ENCODE measurements at regions not wholly inside any gene's neighbourhood (a gene's known extent, or its start where the extent isn't known, plus 50 kb on each side); places are given as distances from the start of the nearest gene placed in this dataset.
A peak's percentile ranks its signal among the peaks of the same experiment; 100 is the strongest.
"Not testable (repeated sequence)": the region's sequence is repeated elsewhere in the genome, so short reads cannot be mapped to it uniquely, and the experiment has no call there.

- no peak overlapping the region for H3K4me3 ChIP-seq (replicated peaks in 1 of 2; ENCODE audit: low read depth in 2 of 2, low read length in 2 of 2)
- TF ChIP-seq CTCF (IDR thresholded peaks at IDR 0.05; ENCODE audit: low read depth, low read length), result no peak
- DNase-seq (ENCODE audit: low read depth in 2 of 2), result no peak
Measured at GRCh38 chr4:112952313-112952700, 97.1 kb upstream of the ANK2 start.

- no peak for TF ChIP-seq CTCF (IDR thresholded peaks at IDR 0.05; ENCODE audit: low read depth, low read length)
Measured at GRCh38 chr4:112953262-112953661, 96.2 kb upstream of the ANK2 start.

GRCh38 chr4:112954286-112954685 lies 95.2 kb upstream of the ANK2 start:
- no peak for TF ChIP-seq CTCF (IDR thresholded peaks at IDR 0.05; ENCODE audit: low read depth, low read length)
- no peak overlapping the region for H3K4me3 ChIP-seq (replicated peaks in 1 of 2; ENCODE audit: low read depth in 2 of 2, low read length in 2 of 2)
- no peak for DNase-seq (ENCODE audit: low read depth in 2 of 2)

More at GRCh38 chr4:112953262-112953661, 96.2 kb upstream of the ANK2 start:
- no peak overlapping the region for H3K4me3 ChIP-seq (replicated peaks in 1 of 2; ENCODE audit: low read depth in 2 of 2, low read length in 2 of 2)
- no peak for DNase-seq (ENCODE audit: low read depth in 2 of 2)

- TF ChIP-seq CTCF (IDR thresholded peaks at IDR 0.05; ENCODE audit: low read depth, low read length), result no peak
- no peak overlapping the region for H3K4me3 ChIP-seq (replicated peaks in 1 of 2; ENCODE audit: low read depth in 2 of 2, low read length in 2 of 2)
- no peak for DNase-seq (ENCODE audit: low read depth in 2 of 2)
Measured at GRCh38 chr4:112956484-112956896, 93.0 kb upstream of the ANK2 start.

GRCh38 chr4:112957764-112958163 lies 91.7 kb upstream of the ANK2 start:
- DNase-seq (ENCODE audit: low read depth in 2 of 2); H3K4me3 ChIP-seq (replicated peaks in 1 of 2; ENCODE audit: low read depth in 2 of 2, low read length in 2 of 2): not testable (repeated sequence)

- no peak for TF ChIP-seq CTCF (IDR thresholded peaks at IDR 0.05; ENCODE audit: low read depth, low read length)
- DNase-seq (ENCODE audit: low read depth in 2 of 2), result no peak
- no peak overlapping the region for H3K4me3 ChIP-seq (replicated peaks in 1 of 2; ENCODE audit: low read depth in 2 of 2, low read length in 2 of 2)
Measured at GRCh38 chr4:112966701-112967488, 82.6 kb upstream of the ANK2 start.

- peak in 1 of 2 donors; percentile 55 for DNase-seq (ENCODE audit: low read depth in 2 of 2)
- no peak overlapping the region for H3K4me3 ChIP-seq (replicated peaks in 1 of 2; ENCODE audit: low read depth in 2 of 2, low read length in 2 of 2)
- TF ChIP-seq CTCF (IDR thresholded peaks at IDR 0.05; ENCODE audit: low read depth, low read length), result no peak
Measured at GRCh38 chr4:112968451-112969159, 80.8 kb upstream of the ANK2 start.

Data from cardiac fibroblast (primary cell).